DMS153 treated with DMSO at 0.1 percent for 48 hours (cell line): ENCODE measurements at regions not wholly inside any gene's neighbourhood (a gene's known extent, or its start where the extent isn't known, plus 50 kb on each side); places are given as distances from the start of the nearest gene placed in this dataset.

Experiments used
- DNase-seq: peaks from one replicate; lab custom pipeline; 2025; ENCODE audit not compliant: unreplicated experiment; lab: John Stamatoyannopoulos, UW

DNA sequence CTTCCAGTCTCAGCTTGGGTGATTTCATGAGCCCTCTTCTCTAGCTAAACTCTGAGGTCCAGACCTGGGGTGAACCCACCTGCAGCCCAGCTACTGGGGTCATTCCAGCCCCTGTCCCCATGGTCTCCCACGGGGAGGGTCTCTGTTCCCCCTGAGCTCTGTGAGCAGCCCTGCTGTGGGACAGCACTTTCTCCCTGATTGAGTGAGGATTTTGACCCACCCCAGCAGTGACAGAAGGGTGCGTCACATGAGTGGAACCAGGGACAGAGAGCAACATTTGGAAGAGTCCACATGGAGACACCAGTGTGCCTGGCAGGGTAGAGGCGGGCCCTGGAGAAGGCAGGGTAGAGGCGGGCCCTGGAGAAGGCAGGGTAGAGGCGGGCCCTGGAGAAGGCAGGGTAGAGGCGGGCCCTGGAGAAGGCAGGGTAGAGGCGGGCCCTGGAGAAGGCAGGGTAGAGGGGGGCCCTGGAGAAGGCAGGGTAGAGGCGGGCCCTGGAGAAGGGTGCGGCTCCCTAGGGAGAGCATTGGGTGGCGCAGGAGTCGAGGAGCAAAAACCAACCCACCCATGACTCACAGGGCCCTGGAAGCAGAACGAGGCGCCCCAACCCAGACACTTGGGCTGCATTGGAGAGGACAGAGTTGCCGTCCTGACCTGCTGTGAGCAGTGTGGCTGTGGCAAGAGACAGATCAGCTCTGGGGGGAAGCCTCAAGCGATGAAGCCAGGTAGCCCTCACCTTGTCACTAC is 227.7 kb upstream of the B3GAT1 start:
- DNase-seq: no peak

DNA sequence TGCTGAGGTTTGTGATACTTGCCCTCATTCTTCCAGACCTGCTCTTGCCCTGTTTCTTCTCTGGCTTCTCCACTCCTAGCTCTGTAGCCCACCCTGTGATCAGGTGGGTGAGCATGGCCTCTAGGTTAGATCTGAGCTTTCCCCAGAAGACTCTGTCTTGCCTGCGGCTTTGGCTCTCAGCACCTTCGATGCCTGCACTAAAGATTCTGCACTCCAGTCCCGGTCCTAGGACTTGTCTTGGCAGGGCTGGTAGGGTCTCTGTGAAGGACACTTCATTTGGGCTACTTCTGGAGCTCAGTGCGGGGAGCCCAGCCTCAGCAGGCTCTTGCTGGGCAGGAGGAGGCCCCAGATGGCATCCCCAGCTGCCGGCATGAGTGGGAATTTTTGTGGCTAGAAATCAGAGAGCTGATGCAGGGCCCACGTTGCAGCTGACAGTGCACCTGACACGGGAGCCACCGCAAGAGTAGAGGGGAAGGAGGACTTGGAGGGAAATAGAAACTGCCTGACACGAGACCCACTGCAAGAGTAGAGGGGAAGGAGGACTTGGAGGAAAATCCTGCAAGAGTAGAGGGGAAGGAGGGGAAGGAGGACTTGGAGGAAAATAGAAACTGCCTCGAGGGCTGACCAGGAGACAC is 226.9 kb upstream of the B3GAT1 start:
- DNase-seq: no peak

DNA sequence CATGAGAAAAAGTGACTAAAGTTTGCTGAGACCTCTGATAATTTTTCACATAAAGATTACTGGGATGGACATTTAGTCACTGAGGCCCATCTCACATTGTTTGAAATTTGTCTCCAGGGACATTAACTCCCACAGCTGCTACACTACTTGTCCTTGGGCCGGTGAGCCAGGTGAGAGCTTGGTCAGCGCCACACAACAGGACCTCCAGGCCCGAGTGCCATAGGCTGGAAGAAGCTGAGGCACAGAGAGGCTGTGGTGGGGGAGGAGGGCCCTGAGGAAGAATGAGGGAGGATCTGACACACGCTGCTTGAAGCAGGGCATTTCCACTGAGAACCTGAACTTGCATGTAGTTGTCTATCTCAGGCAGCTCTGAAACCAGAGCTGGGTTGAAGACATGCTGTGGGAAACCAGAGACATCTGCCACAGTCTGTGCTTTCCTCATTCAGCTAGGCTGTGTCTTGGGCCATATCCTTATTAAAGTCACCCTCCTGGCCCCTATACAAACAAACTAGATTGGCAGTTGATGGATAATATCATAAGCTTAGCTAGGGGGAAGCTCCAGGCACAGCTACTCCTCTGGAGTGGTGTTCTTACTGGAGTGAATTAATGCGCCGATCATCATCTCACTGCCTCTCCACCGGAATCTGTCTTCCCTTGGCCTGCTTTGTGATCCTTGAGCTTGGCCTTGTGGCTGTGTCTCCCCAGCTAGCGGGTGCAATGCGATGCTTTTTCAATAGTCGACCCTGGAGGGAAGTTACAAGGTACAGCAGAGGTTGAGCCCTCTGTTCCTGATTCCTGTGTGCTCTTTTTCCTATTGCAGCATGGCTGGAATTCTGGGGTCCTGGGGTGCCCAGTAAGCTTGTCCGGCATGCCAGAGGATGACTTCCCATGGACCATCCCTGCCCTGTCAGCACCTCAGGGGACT is 225.3 kb upstream of the B3GAT1 start:
- no peak for DNase-seq

DNA sequence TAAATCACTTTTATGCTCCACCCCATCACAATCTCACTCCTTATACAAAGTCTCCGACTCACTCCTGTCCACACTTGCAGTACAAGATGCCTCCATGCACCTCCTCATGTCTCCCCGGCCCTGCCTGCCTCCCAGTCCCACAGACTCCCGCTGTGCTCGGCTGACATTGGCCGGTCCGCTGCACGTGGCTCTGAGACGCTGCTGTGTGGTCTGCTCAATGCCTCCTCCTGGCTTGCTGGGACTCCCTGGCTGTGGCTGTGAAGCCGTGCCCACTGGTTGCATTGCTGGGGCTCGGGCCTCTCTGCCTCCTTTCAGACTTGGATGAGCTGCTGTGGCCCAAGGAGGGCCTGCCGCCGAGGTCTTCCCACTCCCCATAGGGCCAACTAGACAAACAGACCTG is 224.0 kb upstream of the B3GAT1 start:
- DNase-seq: no peak

DNA sequence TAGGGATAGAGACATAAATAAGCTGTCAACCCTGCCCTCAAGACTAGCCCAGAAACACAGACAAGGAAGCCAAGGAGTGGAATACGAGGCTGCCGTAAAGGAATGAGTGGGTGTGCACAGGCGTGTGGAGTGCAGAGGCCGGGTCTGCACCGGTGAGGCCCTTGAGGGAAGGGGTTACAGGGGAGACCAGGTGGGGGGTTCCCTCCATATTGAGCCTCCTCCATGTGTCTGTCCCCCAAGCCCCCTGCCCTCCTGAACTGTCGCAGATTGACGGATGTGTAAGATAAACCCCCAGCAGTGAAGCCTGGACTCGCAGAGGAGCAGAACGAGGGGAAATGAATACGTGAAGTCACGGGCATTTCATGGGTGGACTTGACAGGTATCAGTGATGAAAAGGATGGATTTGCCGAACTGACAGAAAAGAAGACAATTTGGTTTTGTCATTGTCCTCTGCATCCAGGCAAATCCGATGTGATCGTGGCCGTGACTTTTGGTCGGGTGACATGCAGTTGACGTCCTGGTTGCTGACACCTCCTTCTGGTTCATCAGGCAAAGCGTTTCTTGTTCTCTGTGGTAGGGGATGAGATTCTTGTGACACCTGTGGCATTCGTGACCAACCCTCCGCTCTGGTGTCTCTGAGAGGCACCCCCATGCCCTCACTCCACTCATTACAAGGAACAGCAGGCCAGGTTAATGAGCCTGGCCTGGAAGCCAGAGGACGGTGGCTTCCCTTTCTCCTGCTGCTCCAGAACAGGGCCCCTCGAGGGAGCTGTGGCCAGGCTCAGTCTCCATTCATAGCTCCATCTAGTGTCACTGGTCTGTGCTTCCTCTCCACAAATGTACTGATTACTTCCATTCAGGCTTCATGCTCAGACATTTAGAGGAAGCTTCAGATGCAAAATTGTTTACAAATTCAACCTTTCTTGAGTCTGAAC is 223.1 kb upstream of the B3GAT1 start:
- no peak for DNase-seq

DNA sequence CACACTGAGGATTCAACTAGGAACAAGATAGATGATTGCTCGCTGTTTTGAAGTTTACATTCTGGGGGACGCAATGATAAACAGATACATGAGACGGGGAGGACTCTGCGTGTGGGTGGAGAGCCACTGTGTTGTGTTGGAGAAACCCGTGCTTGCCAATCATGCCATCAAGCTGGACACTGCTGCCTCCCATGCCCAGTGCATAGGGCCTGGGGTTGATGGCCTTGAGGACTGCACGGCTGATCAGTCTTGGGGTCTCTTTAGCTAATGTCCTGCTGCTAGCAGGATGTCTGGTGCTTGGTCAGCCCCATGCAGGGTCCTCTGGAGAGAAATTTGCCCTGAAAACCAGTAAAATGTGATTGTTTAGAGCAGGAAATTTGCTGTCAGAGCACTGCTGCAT is 221.2 kb upstream of the B3GAT1 start:
- DNase-seq: no peak

DNA sequence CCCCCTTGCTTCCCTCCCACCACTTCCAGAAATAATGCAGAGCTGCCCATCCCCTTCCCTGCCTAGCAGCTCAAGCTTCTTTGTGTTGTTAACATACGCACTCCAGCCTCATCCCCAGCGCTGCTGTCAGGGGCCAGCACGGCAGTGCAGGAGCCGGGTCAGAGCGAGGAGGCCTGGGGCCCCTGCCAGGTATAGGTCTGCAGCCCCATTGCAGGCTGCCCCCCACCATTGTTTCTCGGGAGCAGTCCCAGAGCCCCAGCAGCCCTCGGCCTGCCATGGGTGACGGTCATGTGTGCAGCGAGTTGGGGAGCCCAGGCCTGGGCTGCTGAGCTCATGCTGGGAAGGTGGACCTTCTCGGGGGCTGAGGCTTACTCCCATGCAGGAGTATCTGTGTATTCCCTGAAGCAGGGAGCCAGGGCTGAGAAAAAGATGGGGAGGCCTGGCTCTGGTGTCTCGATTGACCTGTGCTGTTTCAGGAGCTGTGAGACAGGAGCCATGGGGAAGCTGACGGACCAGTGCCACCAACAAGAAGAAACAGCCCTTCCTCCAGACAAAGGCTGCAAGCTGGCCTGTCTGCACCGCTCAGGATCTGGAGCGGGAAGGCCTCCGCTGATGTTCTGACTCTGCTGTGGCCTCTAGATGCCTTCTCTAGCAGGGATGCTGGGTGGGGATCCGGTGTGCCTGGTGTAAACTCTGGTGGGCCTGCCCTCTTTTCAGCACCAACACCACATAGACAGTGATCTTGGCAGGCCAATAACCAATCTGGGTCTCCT is 220.5 kb upstream of the B3GAT1 start:
- no peak for DNase-seq

DNA sequence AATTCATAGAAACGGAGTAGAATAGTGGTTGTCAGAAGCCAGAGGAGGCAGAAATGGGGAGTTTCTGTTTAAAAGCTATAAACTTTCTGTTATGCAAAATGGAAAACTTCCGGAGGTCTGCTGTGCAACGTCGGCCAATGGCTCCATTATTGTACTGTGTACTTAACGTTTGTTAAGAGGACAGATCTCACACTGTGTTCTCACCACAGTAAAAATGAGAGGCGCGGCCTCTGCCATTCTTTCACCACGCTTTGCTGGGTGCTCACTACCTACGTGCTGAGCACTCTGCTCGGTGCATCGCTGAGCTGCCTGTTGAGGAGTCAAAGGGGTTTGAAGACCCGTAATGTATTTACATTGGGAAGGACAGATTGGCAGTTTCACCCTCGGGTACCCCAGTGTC is 218.8 kb upstream of the B3GAT1 start:
- DNase-seq: no peak

DNA sequence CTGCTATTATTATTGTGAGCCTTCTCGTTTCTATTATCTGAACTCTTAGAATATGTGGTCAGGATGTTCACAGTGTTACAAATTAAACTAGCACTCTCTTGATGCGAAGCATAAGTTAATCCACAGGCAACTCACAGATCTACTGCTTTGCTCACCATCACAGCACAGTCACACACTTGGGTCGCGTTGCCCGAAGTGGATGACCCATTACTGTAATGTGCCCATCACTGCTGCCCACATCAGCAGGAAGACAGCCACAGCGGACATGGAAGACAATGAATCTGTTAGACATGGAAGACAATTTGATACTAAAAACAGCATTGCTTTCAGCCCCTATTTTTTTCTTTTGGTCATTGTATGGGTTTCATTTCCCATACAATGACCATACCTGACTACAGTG is 216.4 kb upstream of the B3GAT1 start:
- DNase-seq: no peak

DNA sequence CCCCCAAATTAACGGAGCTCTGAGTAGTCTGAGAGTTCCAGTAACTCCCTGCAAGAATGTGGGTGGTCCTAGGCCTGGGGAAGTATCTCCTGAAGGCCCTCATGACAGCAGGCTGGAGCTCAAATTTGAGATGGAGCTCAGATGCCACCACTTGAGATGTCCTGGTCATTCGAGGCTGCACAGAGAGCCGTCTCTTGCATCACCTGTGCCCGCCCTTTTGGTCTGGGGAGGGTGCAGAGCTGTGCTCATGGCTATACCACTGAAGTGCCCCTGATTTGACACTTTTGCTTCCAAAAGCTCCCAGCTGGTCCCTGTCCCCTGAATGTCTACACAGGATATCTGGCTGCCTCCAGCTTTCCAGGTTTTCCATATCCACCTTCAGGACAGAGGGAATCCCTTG is 214.0 kb upstream of the B3GAT1 start:
- DNase-seq: no peak

DNA sequence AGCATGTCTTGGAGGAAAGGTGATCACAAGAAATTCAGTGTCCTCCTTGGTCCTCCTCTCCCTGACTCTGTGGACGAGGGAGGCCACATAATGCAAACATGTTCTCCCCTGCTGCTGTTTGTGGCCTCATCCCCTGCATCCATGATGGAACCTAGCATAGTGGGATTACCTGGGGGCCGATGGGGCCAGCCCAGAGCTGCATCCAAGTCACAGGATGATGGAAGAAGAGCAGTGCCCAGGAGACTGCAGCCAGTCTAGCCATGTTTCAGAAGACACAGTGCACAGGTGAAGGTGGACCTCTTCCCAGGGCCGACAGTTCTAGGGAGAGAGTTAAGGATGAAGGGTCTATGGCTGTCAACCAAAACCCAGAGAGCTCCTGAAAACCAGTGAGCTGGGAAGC is 213.6 kb upstream of the B3GAT1 start:
- no peak for DNase-seq

DNA sequence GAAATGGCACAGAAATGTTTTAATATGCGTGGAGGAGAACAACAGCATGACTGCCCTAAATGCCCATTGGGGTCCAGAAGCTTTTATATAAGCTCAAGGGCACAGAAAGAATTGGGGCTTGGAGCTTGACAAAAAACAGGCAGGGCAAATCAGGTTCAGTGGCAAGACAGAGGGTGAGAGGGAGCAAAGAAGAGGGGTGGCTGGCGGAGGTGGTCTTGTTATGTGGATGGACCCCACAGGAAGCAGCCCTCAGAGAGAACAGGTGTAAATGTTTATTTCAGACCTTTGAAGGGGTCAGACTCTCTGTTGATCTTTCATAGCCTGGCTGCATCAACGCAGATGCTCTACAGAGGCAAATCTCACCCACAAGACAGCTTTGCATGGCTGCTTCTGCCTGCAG is 213.1 kb upstream of the B3GAT1 start:
- DNase-seq: no peak

DNA sequence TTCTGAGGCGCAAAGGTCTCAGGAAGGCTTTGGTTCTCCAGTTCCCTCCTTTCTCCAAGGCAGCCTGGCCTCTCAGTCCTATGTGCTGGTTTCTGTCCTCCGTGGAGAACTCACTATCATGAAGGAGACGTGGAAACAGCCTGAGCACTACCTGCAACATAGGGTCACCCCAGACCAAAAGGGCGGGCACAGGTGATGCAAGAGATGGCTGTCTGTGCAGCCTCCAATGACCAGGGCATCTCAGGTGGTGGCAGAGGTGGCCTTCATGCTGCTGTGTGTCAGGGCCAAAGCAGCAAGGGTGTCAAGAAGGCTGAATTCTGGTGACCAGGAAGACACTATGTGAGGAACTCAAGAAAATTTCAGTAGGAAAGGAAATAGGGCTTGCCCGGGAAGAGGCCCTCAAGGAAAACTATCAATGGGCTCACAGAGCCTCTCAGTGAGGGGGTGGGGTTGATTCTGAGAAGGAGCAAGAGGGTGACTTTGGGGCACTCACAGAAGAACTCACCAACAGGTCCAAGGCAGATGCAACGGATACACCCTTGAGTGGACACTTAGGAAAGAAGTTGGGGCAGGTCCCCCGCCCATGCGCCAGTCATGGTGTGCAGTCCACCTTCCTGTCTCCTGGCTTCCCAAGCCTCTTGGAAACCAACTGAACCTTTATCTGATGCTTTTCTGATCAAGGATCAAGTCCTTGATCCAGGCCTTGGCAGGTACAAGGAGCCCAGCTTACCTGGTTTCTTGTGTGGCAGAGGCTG is 212.3 kb upstream of the B3GAT1 start:
- no peak for DNase-seq

DNA sequence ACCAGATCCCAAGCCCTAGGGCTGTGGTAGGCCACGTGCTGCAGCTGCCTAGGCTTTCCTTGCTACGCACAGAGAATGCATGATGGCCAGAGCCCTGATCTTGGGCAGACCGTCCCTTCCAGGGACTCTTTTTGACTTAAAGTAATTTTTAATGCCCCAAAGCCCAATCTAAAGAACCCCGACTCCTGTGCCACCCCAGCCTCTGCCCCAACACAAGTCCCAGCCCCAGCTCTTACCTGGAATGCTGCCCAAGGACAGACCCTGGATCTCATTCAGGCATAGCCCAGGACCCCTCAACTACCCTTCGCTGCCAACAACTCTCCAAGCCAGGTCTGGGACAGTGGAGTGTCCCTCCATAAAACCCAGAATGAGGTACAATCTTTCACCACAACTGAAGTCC is 211.7 kb upstream of the B3GAT1 start:
- DNase-seq: no peak

DNA sequence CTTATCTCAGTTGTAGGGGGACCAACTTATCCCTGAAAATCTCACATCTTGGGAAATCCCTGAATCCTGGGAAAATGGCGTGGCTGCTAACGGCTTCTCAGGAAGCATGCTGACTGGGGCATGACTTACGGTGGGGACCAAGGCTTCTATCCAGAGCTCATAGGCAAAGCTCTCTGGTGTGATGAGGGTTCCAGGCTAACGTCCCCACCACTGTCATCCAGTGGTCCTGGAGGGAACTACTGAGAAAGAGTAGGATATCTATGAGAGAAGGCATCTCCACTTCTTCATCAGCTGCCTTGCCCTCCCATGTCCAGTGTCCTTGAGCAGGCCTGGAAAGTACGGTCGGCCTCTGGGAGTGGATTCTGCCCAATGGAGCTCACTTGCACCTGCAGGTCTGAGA is 210.4 kb upstream of the B3GAT1 start:
- no peak for DNase-seq

DNA sequence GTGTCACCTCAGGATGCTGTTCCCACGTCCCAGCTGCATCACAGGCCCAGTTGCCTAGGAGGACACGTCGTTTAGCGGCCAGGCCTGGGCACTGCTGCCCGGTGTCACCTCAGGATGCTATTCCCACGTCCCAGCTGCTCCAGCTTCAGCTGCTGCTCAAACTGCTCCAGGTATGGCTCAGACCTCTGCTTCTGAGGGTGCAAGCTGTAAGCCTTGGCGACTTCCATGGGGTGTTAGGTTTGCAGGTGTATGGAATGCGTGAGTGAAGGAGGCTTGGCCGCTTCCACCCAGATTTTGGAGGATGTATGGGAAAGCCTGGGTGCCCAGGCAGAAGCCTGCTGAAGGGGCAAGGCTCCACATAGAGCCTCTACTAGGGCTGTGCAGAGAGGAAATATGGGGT is 205.3 kb upstream of the B3GAT1 start:
- no peak for DNase-seq

DNA sequence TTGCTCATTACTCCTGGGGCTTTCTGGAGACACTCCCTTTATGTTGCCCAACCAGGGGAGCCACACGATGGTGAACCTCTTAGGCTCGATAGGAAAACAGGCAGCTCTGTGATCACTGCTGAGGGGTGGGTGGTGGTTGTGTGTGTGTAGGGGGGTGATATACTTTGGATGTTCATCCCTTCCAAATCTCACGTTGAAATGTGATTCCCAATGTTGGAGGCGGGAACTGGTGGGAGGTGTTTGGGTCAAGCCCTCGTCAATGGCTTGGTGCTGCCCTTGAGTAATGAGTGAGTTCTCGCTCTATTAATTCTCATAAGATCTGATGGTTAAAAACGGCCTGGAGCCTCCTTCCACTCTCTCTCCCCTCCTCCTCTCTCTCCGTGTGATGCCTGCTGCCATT is 204.0 kb upstream of the B3GAT1 start:
- DNase-seq: no peak

DNA sequence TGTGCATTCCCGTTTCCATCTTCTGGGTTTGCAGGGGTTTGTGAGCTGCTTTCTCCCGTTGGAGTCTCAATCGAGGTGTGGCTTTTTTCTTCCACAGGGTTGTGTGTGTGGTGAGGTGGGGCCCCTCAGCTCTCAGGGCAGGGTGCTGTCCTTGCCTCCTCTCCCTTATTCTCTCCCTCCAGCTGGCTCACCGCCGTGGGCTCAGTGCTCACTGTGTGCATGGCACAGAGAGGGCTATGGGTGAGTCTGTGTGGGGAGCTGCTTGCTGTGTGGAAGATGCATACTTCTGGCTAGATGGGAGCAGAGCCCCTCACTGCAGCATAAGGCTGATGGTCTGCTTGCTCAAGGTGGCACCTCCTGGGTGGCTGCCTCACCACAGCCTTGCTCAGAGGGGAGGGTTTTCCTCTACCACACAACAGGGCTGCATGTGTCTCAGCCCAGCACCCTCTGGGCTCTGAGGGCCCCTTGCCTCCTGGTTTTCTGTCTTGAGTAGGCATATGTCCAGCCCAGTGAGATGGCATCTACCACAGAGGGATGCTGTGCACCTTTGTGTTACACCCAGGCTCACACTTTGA is 203.1 kb upstream of the B3GAT1 start:
- no peak for DNase-seq

DNA sequence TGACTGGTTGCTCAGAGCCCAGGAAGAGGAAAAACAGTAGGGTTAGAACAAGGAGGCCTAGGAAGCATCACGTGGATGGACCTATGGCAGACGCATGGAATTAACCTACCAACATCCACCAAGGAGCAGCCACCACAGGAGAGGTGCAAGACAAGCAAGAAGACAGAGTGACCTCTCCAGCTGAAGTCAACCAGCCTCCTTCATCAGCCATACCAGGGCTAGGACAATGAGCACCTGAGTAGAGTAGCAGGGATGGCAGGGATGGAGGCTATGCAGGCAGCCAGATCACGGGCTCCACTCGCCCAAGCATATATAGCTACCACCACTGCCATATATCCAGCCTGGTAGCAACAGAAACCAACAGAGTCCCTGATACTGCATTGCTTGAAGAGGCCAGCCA is 202.1 kb upstream of the B3GAT1 start:
- DNase-seq: no peak
